Fibroblast of the conjunctiva (primary cell): ENCODE measurements at regions not wholly inside any gene's neighbourhood (a gene's known extent, or its start where the extent isn't known, plus 50 kb on each side); places are given as distances from the start of the nearest gene placed in this dataset.

Experiments
- DNase-seq: peaks from one replicate; pipeline ENCODE4 v3.0.0-alpha.2; 2010; ENCODE audit warnings: low read depth

DNA sequence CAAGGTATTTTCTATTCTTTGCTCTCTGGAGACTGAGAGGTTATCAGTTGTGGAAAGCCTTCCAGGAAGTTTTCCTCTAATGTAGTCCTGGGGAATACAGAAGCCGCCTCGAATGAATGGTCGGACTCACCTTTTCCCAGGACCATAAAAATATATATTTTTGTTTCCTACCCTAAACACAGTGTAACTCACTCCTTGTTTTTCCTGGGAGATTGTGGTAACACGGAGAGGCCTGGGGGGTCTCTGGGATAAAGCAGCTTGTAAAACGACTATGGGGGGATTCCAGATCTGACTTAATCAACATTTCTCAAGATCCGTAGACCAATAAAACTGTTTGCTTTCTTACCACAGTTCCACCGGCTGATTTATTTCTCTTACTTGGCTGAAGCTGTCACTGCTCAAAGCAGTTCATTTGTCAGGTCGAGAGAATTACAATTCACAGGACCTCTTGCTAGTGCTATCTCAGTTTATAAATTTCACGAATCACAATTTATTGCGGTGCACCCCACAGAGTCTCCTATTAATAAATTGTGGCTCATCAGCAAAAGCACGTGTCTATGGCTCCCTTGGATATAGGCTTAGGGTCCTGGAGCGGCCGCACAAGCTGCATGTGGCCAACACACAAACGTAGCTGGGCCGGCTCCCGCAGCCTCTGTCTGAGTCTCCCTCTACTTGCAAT is 176.3 kb upstream of the BMPER start:
- DNase-seq: no peak

DNA sequence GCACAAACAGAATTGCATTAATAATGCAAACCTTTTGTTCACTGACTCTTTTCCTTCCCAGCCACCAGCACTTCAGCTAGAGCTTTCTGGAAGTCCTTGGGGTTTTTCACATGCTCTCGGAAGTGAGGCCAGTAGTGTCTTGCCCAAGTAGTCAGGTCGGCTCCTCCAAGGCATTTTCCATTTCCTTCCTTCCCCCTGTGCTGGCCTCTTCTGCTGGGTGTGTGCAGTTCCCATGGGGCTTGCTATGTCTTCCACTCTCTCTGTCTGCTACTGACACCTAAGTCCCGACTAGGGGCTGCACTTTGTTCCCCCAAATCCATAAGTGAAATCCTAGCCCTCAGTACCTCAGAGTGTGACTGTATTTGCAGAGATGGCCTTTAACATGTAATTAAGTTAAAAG is 175.6 kb upstream of the BMPER start:
- no peak for DNase-seq

DNA sequence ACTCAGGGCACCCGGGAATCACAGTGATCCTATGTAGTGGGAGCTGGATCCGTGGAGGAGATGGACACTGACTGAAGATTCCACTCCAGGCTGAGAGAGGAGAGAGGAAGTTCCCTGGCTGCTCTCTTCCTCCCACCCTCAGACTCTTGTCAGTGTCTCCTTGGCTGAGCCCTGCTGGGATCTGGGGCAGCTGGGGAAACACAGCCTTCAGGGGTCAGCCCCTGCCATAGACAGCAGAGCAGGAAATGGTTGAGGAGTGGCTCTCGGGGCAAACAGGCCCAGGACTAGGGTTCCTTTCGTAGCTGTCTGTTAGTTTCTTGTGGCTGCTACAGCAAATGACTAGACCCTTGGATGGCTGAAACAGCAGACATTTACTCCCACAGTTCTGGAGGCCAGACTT is 174.4 kb upstream of the BMPER start:
- no peak for DNase-seq

DNA sequence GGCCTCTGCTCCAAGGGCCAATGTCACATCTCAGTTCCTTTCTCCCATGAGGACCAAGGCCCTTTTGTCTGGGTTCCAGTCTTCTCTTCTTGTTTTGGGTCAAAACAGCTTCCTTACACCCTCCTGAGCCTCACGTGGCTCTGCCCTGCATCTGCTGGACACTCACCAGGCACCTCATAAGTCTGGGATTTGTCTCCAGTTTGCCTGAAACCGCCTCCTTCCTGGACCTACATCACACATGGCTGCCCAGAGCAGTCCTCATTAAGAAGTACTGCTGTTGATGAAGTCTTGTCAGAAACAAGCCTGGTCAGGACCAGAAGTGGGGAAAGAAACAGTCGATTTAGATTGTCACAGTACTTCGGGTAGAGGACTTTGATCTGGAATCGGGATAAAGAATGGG is 173.4 kb upstream of the BMPER start:
- no peak for DNase-seq

DNA sequence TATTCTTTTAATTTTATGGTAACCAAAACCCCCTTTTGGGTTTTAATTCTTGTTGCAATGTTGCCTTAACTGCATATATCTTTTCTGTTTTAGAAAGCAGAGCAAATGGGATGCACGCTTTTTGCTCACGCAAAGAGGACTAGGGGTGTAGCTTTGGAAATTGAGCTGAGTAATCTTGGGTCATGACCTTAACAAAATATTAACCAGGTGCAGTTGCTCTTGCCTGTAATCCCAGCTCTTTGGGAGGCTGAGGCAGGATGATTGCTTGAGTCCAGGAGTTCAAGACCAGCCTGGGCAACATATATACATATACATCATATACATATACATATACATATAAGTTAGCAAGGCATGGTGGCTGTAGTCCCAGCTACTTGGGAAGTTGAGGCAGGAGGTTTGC is 172.9 kb upstream of the BMPER start:
- DNase-seq: no peak

DNA sequence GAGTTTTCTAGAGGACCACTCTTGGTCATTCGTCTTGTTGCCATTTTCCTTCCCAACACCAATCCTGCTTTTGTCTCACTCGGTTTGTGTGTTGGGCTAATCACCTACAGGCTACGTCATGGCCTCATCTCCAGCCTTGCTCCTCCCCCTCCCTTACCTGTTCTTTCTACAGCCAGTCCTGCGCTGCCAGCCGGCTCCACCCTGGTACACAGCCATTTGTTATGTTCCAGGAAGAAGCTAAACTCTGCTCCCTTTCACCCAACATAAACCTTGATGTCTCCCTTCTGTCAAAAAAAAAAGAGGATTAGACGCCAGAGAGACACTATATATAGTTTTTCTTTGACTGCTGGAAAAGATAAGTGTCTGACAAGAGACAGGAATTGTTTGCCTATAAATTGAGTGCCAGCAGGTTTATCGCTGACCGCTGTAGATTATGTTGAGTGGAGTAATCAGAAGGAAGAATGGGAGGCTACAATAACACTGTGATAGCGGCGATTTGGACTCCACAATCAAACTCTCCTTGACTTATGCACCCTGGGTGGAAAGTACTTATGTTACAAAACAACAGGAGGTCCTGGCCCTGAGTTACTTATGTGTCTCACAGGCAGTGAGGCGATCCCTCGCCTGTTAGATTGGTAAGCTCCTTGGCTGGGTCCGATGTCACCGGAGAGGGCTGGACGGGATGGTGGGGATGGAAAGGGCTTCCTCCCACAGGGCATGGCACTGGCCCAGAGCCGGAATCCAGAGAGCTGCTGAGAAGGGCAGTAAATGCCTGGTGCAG is 171.3 kb upstream of the BMPER start:
- no peak for DNase-seq

DNA sequence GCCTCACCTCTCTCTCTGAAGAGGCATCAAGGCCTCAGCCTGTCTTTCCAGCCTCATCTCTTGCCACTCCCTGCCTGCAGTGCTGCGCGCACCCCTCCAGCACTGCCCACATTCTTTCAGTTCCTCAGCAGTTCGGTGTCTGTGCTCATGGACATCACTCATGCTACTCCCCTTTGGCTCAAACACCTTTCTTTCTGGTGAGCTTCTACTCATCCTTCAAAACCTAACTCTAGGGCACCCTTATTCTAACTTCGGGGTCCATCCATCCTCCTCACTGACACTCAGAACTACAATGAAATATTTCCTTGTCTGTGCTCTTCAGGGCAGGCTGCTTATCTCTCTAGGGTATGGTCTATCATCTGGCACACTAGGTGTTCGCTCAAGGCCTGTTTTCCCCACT is 169.9 kb upstream of the BMPER start:
- no peak for DNase-seq

DNA sequence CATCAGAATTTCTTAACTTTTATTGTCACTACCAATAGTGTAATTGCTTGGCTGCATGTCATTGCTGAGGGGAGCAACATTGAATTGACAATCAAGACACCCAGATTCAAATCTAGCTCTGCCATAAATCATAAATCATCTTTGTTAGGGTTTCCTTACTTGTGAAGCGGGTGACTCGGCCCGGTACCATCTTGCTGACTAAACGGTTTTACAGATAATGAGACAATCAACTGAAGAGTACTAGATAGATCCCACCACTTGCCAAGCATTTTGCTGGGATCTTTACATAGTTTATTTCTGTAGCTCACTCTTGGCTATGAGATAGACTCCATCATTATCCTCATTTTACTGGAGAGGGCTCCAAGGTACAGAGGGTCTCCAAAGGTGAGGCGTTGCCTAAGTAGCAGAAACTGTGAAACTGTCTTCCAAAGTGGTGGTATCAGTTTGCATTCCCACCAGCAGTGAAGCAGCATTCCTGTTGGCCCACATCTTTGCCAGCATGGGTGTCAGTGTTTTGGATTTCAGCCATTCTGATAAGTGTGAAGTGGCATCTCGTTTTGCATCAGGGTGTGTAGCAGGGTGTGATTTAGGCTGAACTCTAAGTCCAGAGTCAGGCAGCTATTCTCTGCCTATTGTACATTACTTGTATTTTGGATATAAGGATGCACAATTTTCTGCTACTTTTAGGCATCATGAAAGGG is 168.7 kb upstream of the BMPER start:
- no peak for DNase-seq

DNA sequence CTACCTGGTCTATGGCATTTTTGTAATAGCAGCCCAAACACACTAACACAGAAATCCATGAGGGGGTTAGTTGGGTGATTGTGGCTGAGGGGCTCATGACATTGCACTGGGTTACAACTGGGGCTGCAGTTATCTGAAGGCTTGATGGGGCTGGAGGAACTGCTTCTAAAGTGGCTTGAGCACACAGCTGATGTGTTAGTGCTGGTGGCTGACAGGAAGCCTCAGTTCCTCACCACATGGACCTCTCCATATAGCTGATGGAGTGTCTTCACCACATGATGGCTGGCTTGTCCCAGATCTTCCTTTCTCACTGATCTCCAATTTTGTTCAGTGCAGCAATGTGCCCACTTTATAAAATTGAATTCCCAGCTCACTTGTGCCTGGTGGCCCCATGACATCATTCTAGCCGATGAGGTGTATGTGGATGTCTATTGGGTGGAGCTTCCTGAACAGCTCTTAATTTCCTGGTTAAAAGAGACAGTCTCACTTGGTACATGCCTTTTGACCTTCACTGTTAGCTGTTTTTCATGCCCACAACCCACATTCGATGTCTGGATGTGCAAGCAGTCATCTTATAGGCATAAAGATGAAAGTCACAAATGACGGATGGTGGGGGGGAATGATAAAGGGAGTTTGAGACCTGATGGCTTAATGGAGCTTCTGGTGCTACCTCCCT is 166.9 kb upstream of the BMPER start:
- DNase-seq: no peak

DNA sequence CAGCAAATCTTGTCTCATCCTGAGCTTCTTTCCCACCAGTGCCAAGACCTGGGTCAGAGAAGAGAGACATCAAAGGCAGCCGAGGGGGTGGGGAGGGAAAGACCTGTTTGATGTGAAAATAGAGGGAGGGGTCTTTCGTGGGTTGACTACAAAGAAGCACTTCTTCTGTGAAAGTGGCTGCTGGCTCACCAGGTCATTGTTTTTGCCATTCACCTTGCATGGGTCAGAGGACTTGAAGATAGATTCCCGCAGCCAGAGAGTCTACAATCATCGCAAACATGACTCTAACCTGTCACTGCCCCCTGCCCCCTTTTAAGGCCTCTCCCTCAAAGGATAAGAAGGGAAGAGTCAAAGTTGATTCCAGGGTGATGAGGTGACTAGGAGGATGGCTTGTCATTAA is 166.1 kb upstream of the BMPER start:
- DNase-seq: no peak

DNA sequence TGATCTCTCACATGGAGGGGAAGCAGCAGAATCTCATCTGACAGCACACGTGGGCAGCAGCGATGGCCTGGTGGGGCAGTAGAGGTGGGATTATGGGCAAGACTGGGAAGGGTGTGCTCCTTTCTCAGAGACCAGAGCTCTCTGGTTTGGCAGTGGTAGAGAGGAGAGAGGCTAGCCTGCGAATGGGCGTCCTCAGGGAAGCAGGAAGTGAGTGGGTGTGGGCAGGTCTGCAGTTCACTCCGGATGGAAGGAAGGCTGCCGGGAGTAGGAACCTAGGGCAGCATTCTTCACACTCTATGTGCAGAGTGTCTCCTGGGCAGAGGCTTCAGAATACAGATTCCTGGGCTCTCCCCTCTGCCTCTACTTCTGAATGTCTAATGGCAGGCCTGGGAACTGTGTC is 162.8 kb upstream of the BMPER start:
- no peak for DNase-seq

DNA sequence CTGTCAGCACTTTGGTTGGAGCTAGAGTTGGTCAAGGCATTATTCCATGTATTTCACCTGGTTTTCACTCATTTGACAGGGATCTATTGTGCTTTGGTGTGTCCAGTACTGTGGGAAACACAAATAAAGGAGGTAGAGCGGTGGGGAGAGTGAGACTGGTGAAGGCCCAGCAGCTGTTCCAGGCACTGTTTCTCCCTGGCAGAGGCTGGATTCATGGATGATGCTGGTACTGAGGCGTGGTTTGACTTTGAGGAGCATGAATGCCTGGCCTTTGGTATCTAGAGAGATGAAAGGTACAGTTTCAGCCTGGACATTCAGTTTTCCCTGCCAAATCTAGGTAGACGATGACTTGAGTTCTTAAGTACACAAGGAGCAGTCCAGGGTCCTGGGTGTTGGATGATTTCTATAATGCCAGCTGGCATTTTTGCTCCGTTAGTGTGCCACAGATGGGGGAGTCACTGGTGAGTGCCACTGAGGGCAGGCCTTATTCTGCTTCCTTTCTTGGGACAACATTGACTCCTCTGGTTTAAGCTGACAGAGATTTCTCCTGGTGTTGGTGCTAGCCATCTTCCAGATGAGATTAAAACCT is 162.2 kb upstream of the BMPER start:
- DNase-seq: no peak

DNA sequence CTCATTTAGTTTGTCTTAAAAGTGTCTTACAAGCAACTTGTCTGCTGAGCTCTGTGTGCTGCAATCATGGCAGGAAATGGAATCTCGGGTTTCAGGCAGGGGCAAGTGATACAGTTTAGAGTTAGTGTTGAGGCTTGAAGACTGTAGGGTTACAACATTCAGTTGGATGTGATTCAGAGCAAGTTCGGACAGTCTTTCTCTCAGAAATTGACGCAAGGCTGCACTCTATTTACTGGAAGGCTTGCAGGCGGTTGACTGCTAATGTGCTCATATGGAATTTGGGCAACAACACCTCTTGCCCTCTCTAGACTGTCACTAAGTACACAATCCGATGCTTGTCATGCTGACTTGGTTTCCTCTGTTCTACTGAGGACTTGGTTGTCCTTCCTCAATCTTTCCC is 161.7 kb upstream of the BMPER start:
- peak; percentile 87 for DNase-seq

DNA sequence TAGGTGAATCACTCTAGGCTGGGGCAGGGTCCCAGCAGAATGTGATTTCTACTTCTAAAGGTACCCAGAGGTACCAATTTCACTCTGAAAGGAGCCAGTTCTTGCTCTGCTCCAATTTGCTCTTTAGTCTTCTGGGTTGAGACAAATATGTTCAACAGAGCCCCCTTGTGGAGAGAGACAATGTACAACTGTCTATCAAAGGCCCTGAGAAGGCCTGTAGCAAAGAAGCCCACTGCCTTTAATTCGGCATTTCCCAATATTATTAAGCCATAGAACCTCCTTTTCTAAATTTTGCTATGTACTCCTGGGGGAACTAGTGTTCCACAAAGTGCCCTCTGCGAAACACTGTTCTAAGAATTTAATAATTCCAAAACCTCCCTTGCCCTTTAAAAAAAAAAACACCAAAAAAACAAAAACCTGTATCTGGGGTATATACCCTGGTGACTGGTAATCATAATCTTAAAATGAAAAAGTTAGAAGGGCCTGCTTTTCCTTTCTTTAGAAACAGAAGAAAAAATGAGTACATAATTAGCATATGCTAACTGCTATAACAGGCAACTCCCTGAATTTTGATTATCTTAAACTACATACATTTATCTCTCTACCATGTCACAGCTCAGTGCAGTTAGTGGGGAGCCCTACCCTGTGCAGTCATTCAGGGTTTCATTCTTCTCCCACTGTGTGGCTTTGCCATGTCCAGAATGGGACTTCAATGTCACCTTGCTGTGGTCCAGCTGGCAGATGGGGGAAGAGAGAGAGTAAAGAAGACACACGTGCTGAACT is 160.9 kb upstream of the BMPER start:
- no peak for DNase-seq

DNA sequence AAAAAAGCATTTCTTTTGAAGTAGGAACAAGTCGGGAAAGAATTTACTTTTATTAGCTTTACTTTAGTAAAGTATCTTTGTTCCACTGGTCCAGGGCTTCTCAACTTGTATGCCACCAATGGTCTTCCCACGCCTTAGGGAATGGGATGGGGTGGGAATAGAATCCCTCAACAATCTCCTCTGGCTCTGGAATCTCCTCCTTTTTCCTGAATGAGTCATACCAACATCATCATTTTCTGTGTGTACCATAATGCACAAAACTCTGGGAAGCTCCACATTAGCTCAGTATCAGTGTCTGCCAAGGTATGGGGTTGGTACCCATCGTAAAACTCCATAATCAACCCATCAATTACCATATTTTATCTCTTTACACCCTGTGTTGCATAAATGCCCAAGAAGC is 159.4 kb upstream of the BMPER start:
- no peak for DNase-seq

DNA sequence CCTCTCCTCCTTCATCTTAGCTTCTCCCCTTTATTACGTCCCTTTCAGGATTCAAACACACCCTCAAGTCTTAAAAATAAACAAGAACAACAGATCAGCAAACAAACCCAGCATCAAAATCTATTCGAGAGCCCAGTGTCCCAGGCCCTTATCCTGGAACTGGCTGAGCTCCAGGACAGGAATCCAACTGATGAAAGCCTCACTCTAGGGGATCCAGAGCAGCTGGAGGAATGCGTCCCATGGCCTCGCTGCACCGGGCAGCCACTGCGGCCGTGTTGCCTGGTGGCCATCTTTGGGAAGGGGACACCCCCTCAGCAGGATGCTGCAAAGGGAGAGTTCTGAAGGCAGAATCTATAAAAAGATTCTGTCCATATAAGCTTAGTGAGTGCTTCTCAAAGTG is 156.5 kb upstream of the BMPER start:
- no peak for DNase-seq

DNA sequence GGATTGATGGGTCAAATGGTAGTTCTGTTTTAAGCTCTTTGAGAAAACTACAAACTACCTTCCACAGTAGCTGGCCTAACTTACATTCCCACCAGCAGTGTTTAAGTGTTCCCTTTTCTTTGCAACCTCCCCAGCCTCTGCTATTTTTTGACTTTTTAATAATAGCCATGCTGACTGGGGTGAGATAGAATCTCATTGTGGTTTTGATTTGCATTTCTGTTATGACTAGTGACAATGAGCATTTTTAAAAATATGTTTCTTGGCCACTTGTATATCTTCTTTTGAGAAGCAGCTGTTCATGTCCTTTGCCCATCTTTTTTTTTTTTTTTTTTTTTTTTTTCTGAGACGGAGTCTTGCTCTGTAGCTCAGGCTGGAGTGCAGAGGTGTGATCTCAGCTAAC is 155.2 kb upstream of the BMPER start:
- DNase-seq: no peak

DNA sequence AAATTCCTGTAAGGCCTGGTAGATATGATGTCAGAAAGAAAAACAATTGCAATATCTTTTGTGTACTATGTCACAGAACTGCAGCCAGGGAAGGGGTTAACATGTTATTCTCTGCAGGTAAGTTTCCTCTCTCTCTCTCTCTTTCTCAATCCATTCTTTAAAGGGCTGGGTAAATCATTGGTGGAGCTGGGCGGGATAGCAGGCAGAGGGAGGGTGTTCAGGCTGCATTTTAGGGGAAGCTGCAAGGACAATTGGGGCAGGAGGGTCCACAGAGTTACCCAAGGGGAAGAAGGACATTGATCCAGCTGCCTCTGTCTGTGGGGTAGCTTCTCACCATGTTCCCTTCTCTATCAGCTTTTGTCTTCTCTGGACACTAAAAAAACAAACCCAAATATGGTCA is 153.9 kb upstream of the BMPER start:
- DNase-seq: no peak

DNA sequence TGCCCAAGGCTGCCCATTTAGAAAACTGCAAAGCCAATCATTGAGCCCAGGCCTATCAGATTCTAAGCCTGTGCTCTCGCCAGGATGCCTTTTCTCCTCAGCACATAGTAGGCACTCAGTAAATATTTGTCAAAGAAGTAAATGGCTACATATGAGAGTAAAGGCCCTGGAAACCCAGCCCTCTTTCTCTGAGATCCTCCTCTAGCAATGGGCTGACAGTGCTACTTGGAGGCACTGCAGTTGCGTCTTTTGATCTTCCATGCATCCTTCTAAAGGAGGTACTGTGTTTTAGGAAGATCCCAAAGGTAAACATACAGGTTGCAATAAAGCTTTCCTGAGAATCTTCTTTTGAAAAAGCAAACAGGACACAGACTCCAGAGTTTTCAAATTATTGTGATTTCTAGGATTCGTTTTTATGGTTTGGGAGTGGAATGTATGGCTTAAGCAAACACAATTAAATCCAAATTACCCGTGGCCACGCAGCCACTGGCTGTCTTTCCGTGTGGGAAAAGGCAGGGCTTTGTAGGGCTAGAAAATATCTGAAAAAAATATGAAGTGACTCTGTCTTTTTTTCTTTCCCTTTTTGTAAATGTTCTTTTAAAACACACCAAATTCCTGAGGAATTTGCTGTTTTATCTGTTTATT is 151.3 kb upstream of the BMPER start:
- no peak for DNase-seq

DNA sequence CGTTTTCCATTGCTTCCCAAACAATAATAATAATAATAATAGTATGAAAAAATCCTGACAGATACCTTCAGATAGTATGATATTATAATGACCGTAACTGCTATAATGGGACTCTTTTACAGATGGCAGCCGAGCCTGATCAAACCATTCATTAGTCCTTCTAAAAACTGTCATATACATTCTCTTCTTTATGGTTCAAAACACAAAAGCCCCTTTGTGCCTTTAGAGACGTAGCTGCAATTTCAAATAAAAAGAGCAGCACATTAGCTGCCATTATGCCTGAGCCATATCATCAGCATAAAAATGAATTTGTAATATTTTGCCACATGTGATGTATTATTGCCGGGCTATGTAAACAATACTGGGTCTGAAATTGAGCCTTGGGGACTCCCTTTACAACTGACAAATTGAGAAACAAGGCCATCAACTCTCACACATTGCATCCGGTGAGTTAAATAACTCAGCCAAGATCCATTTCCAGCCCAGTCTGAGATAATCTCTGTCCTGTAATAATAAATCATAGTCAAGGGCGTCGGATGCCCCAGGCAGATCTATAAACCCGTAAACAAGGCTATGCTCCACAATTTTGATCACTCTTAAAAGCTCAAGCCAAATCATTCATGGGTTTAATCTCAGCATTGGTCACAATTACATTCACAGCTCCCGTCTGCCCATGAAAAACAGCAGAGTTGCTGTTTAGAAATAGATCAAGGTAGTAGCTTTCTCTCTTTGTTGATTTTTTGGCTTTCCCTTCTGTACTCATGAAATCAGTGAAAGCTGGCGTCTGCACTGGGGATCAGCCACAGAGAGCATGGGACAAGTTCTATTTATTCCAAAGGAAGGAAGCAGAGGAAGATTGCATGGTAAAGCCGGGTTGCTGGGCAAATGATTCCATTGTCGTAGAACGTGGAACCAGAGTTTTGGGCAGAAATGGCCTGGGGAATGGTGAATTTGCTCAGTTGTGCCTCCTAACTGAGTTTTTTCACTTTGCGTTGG is 150.1 kb upstream of the BMPER start:
- DNase-seq: no peak
